Spleen (tissue), 11 donors: ENCODE measurements at regions not wholly inside any gene's neighbourhood (a gene's known extent, or its start where the extent isn't known, plus 50 kb on each side); places are given as distances from the start of the nearest gene placed in this dataset.

Experiments
- DNase-seq: peaks from one replicate; pipeline ENCODE4 v3.0.0-alpha.2; 2020
- H3K27ac ChIP-seq, 8 donors: fragments of 200-600 bp; sonication (generic) in 7 of 8; 1 replicate in 4 of 8; 2 replicates in 4 of 8; pipeline versions ENCODE4 v1.5.0 to v1.8.0; 2016 to 2021; ENCODE audit warnings: inconsistent platforms in 4 of 8, mild to moderate bottlenecking in 4 of 8, moderate library complexity in 1 of 8
- H3K27me3 ChIP-seq, 7 donors: fragments of 200-600 bp; sonication (generic) in 6 of 7; replicated peaks in 1 of 7; 1 replicate in 4 of 7; 2 replicates in 3 of 7; pipeline versions ENCODE4 v1.5.0 to v1.8.0; 2016 to 2021; ENCODE audit warnings: inconsistent platforms in 3 of 7, mild to moderate bottlenecking in 1 of 7
- H3K36me3 ChIP-seq, 6 donors: fragments of 200-600 bp; sonication (generic) in 5 of 6; 1 replicate in 4 of 6; 2 replicates in 2 of 6; pipeline versions ENCODE4 v1.5.0 to v1.8.0; 2016 to 2021; ENCODE audit warnings: inconsistent platforms in 2 of 6
- H3K4me1 ChIP-seq, 6 donors: fragments of 200-600 bp; sonication (generic) in 5 of 6; 1 replicate in 3 of 6; 2 replicates in 3 of 6; pipeline versions ENCODE4 v1.5.0 to v1.8.0; 2016 to 2021; ENCODE audit warnings: inconsistent platforms in 3 of 6
- H3K4me3 ChIP-seq, 8 donors: fragments of 200-600 bp; sonication (generic) in 7 of 8; 1 replicate in 4 of 8; 2 replicates in 4 of 8; pipeline versions ENCODE4 v1.5.0 to v1.8.0; 2016 to 2021; ENCODE audit warnings: inconsistent platforms in 4 of 8, mild to moderate bottlenecking in 4 of 8, moderate library complexity in 2 of 8
- H3K9me3 ChIP-seq, 8 donors: fragments of 200-600 bp; sonication (generic) in 7 of 8; 1 replicate in 4 of 8; 2 replicates in 4 of 8; pipeline versions ENCODE4 v1.5.0 to v1.8.0; 2016 to 2021; ENCODE audit warnings: inconsistent platforms in 4 of 8
- CTCF ChIP-seq, 11 experiments: fragments of 200-600 bp in 7 of 11; fragments of 450-650 bp in 4 of 11; sonication (generic) in 4 of 11; IDR thresholded peaks in 8 of 11; conservative IDR thresholded peaks in 3 of 11; 1 replicate in 7 of 11; 2 replicates in 4 of 11; pipeline versions ENCODE4 v1.4.0 to v1.8.0; 2016 to 2021; ENCODE audit warnings: antibody characterized with exemption in 11 of 11, inconsistent platforms in 4 of 11, mild to moderate bottlenecking in 1 of 11
- POLR2A ChIP-seq, 3 donors: fragments of 450-650 bp; IDR thresholded peaks; one replicate each; pipeline ENCODE4 v1.5.1; 2017; ENCODE audit warnings: antibody characterized with exemption in 3 of 3, mild to moderate bottlenecking in 1 of 3
- POLR2AphosphoS5 ChIP-seq, 3 donors: sonication (generic); formaldehyde crosslinking; IDR thresholded peaks; one replicate each; pipeline ENCODE4 v1.5.1; 2017; ENCODE audit warnings: antibody characterized with exemption in 3 of 3
- WGBS, 5 donors: extraction: QIAGEN DNeasy Blood & Tissue Kit in 3 of 5; methylation state at CpG; one replicate each; pipeline versions ENCODE4 v1.1.5 to v1.1.7; 2013 to 2018; 5-methylcytosine and 5-hydroxymethylcytosine counted together
- intact Hi-C: fragments of 100-400 bp; cut with DNase I; formaldehyde crosslinking; loops from one replicate; pipeline ENCODE4 v1.15.0; 2023; ENCODE audit warnings: low total_unique reads
- donor health status: healthy with polysubstance abuse.
- donor health status: DM: no; HTN: no; CAD: no; lungs with moderate emphysema.
- donor health status: DM: no; HTN: no; CAD: no.
- donor health status: Bipolar disorder and iron deficiency.
- donor health status: healthy.
- donor health status: DM: no; HTN: no; CAD: no.
- donor health status: DM: yes; HTN: yes; CAD: no.

DNA sequence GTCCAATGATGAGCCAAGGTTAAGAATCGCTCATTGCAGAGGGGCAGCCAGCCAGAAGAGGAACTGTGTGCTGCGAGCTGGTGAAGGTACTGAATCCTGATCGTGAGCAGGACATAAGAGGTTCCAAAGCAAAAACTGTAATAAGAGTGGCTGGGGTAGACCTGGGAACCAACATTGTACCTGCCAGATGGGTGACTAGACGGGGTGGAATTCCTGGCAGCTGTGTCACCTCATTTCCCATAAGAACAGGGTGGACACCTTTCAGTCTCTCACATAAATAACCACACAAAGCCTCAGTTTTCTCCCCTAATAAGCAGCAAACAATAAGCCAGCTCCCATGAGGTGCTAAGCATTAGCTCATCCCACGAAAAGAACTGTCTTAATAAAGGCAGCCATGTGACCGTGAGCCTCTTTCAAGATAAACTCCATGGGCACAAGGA lies 290.3 kb downstream of the SOX9 start:
- Histone ChIP-seq H3K4me1 (peaks cover 0 to 4% (median 0%) of the 10 kb centered on the region in 6 donors), H3K27me3 (peaks cover 0 to 9% (median 0%) of the 10 kb centered on the region in 7 donors), H3K4me3 (no peak overlapping the region), H3K9me3 (peaks cover 0 to 6% (median 0%) of the 10 kb centered on the region in 8 donors), H3K36me3 (no peaks in the 10 kb centered on the region), H3K27ac (no peak overlapping the region)
- 77 to 84% (median 82%) methylated on average over 6 of the region's 6 CpGs for WGBS, 5 donors
- no peak for DNase-seq
- intact Hi-C loops, result no loop called here
- no peak for TF ChIP-seq POLR2A (IDR thresholded peaks at IDR 0.05)
- TF ChIP-seq CTCF (IDR thresholded peaks at IDR 0.05 in 8 of 11, conservative IDR thresholded peaks at IDR 0.05 in 3 of 11), result no peak
- no peak for TF ChIP-seq POLR2AphosphoS5 (IDR thresholded peaks at IDR 0.05)

GRCh38 chr17:72412650-72413076 lies 291.8 kb downstream of the SOX9 start:
- TF ChIP-seq POLR2AphosphoS5 (IDR thresholded peaks at IDR 0.05) (no peak), POLR2A (IDR thresholded peaks at IDR 0.05) (no peak), CTCF (IDR thresholded peaks at IDR 0.05 in 8 of 11, conservative IDR thresholded peaks at IDR 0.05 in 3 of 11) (no peak)
- Histone ChIP-seq H3K27ac (no peak overlapping the region), H3K4me1 (peaks cover 0 to 3% (median 0%) of the 10 kb centered on the region in 6 donors), H3K4me3 (no peak overlapping the region), H3K27me3 (peaks cover 0 to 16% (median 0%) of the 10 kb centered on the region in 7 donors), H3K36me3 (no peaks in the 10 kb centered on the region), H3K9me3 (peaks cover 2 to 21% (median 12%) of the 10 kb centered on the region in 8 donors)
- DNase-seq, result no peak
- intact Hi-C loops, result no loop called here
- WGBS, 5 donors, result 56 to 68% (median 62%) methylated on average over 3 to 5 of the region's 5 CpGs

DNA sequence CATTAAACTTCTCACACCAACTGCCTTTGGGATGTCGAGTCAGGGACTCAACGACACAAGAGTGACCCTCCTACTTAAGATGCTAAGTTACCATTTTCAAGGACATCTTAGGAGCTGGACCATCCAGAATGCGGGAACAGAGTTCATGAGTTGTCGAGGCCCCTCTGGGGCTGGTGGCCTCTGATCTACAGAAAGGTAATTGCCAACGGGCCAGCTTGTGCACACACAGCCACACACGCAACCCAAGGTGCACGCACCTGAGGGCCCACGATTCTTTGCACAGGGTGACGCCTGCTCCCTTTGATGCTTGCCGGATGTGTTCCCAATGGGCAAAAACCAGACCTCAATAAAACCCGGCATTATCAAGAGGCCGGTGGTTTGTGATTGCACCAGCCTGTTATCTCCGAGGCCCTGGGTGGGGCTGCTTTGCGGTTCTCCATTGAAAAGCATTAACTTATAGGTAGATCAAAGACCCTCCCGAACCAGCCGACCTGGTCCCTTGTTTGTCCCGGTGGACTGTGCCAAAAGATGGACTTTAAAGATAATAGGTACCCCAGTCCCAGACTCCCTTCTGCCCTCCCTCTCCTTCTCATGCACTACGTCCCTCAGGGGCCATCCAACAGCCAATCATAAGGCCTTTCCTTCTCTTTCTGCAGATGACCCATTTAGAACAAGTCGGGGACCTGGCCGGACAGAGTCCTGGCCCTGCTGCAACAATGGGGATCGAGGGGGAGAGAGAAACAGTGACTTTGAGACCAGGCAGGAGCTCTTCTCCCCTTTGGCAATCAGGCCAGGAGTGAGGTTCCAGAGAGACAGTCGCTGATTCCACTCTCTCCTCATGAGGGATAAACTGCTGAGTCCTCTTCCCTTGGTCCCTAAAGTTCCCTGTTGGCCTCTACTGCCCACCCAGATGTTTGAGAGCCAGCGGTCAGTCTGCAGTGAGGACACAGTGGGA lies 292.5 kb downstream of the SOX9 start:
- intact Hi-C loops, result no loop called here
- TF ChIP-seq CTCF (IDR thresholded peaks at IDR 0.05 in 8 of 11, conservative IDR thresholded peaks at IDR 0.05 in 3 of 11), result no peak
- no peak for TF ChIP-seq POLR2AphosphoS5 (IDR thresholded peaks at IDR 0.05)
- no peak for TF ChIP-seq POLR2A (IDR thresholded peaks at IDR 0.05)
- no peaks in the 10 kb centered on the region for H3K36me3 ChIP-seq
- peaks cover 0 to 16% (median 0%) of the 10 kb centered on the region in 7 donors for H3K27me3 ChIP-seq
- H3K4me1 ChIP-seq, result no peaks in the 10 kb centered on the region
- H3K27ac ChIP-seq, result no peak overlapping the region
- no peak overlapping the region for H3K4me3 ChIP-seq
- WGBS, 5 donors, result 83 to 91% (median 88%) methylated on average over 23 of the region's 23 CpGs
- DNase-seq, result no peak
- H3K9me3 ChIP-seq, result peaks cover 5 to 28% (median 19%) of the 10 kb centered on the region in 8 donors

DNA sequence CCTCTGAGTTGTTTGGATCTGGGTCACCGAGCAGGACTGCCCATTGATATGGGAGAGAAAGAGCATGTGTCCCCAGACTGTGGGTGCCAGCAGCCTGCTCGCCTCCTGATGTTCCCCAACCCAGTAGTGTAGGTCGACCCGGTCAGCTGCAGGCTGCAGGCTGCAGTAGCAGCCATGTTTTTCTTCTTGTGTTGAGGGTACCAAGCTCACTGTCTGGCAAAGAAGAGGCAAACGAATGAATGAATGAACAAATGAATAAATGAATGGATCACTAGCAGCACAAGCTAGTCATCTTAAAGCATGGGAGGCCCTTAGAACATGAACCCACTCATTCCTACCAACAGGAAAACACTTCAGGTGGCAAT lies 293.2 kb downstream of the SOX9 start:
- DNase-seq, result no peak
- no peak overlapping the region for H3K27ac ChIP-seq
- WGBS, 5 donors, result 81 to 91% (median 82%) methylated on average over 5 of the region's 5 CpGs

More for the DNA sequence above, 293.2 kb downstream of the SOX9 start:
- H3K27me3 ChIP-seq, result peaks cover 0 to 16% (median 0%) of the 10 kb centered on the region in 7 donors
- H3K4me3 ChIP-seq, result no peak overlapping the region
- peaks cover 5 to 35% (median 26%) of the 10 kb centered on the region in 8 donors for H3K9me3 ChIP-seq
- no peaks in the 10 kb centered on the region for H3K36me3 ChIP-seq
- intact Hi-C loops, result no loop called here
- TF ChIP-seq CTCF (IDR thresholded peaks at IDR 0.05 in 8 of 11, conservative IDR thresholded peaks at IDR 0.05 in 3 of 11), result no peak
- no peak for TF ChIP-seq POLR2AphosphoS5 (IDR thresholded peaks at IDR 0.05)
- no peak for TF ChIP-seq POLR2A (IDR thresholded peaks at IDR 0.05)
- H3K4me1 ChIP-seq, result no peaks in the 10 kb centered on the region
